Epithelial cell of esophagus (primary cell): ENCODE measurements at regions not wholly inside any gene's neighbourhood (a gene's known extent, or its start where the extent isn't known, plus 50 kb on each side); places are given as distances from the start of the nearest gene placed in this dataset.
A peak's percentile ranks its signal among the peaks of the same experiment; 100 is the strongest.
"Not testable (repeated sequence)": the region's sequence is repeated elsewhere in the genome, so short reads cannot be mapped to it uniquely, and the experiment has no call there.

Source experiments
- DNase-seq: peaks from one replicate; pipeline ENCODE4 v3.0.0; 2010; ENCODE audit warnings: low read depth
- H3K4me3 ChIP-seq: 2 replicates; pipeline ENCODE4 v1.5.1; 2011; ENCODE audit warnings: mild to moderate bottlenecking, low read length, control low read depth
- TF ChIP-seq, protein P1 (sequence below): IDR thresholded peaks from 2 replicates; pipeline ENCODE4 v1.5.1; 2011; ENCODE audit warnings: low read depth, mild to moderate bottlenecking, low read length, control low read depth, inconsistent platforms; ENCODE audit not compliant: insufficient read depth; ENCODE audit errors: missing control alignments

DNA sequence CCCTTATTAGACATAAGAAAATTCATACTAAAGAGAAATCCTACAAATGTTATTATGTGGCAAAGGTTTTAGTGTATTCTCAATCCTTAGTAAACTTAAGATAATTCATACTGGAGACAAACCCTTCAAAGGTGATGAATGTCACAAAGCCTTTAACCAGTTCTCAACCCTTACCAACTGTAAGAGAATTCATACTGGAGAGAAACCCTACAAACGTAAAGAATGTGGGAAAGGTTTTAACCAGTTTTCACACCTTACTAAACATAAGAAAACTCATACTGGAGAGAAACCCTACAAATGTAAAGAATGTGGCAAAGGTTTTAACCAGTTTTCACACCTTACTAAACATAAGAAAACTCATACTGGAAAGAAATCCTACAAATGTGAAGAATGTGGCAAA, 93.2 kb downstream of the ZNF680 start:
- DNase-seq = no peak
- TF ChIP-seq, protein P1, sequence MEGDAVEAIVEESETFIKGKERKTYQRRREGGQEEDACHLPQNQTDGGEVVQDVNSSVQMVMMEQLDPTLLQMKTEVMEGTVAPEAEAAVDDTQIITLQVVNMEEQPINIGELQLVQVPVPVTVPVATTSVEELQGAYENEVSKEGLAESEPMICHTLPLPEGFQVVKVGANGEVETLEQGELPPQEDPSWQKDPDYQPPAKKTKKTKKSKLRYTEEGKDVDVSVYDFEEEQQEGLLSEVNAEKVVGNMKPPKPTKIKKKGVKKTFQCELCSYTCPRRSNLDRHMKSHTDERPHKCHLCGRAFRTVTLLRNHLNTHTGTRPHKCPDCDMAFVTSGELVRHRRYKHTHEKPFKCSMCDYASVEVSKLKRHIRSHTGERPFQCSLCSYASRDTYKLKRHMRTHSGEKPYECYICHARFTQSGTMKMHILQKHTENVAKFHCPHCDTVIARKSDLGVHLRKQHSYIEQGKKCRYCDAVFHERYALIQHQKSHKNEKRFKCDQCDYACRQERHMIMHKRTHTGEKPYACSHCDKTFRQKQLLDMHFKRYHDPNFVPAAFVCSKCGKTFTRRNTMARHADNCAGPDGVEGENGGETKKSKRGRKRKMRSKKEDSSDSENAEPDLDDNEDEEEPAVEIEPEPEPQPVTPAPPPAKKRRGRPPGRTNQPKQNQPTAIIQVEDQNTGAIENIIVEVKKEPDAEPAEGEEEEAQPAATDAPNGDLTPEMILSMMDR = no peak
- no peak overlapping the region for H3K4me3 ChIP-seq

DNA sequence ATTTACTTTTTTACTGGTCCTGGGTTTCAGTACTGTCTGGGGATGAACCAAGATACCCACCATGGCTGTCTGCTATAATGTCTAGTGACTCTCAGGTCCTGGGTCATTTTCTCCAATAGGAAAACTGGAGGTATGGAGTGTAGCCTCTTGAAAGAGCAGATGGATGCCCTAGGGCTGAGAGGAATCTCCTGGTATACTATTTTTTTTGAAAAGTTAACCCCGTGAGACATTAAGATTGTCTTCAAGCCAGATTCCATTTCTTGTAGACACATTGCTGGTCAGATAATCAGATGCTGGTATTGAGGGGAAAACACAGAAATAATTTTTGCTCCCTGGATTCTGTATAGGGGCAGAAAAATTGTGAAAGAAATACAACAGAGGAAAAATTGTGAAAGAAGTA, 97.3 kb downstream of the ZNF680 start:
- no peak overlapping the region for H3K4me3 ChIP-seq
- no peak for DNase-seq
- TF ChIP-seq, protein P1 = no peak

DNA sequence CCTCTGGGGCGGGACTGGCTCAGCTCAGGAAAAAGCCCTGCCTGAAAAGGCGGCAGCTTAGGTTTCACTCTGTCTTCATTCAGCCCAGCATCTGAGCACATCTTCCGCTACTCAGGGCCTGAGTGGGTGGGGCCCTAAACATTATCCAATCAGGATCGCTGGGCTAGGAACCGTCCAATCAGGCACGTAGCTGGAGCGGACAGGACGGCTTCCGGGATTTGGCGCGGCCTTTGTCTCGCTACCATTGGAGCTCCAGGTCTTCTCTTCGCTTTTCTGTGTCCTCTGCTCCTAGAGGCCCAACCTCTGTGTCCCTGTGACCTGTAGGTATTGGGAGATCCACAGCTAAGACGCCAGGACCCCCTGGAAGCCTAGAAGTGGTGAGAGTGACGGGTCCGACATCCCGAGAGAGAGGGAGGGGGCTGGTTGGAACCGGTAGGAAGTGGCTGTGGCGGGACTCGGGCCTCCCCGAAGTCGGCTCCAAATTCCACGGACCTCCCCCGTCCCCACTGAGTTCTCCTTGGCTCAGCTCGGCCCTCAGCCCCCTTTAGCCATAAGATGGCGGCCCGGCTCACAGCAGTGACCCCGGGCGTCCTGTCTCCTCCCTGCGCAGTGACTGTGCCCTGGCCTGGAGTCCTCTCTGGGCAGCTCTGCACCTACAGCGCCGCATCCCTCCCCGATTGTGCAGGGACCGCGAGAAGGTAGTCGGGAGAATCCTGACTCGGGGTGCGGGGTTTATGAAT, 99.1 kb downstream of the ZNF680 start:
- DNase-seq = peak; percentile 3
- TF ChIP-seq, protein P1 = no peak
- H3K4me3 ChIP-seq = no peak overlapping the region

DNA sequence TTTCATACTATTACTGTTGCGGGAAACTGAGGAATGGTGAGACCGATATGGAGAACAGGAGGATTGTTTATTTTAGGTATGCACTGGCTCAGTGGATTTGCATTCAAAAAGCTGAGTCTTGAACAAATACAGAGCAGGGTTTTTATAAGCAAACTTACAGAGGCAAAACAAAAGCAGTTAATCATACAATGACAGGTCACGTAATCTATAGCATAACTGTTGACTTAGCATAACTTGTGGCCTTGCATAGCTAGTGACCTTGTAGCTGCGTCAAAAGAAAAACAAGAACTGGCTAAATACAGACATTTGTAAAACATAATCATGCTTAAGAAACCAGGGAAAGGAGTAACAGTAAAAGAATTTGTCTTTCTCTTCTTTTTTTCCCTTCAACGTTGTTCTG, 103.0 kb downstream of the ZNF680 start:
- not testable (repeated sequence) for DNase-seq, H3K4me3 ChIP-seq

DNA sequence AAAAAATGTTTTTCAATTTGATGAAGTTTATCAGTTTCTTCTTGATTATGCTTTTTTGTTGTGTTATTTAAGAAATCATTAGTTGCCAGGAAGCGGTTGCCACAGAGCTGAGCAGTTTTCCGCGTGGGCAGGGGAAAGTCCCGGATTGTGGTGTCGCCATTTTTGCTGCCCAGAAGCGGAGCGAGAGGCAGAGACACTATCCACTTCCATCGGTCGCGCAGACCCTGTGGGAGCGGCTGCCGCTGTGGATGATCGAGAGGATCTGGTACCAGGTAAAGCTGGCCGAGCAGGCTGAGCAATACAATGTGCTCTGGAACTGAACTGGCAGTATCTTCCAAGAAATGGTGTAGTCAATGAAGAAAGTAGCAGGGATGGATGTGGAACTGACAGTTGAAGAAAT, 119.8 kb downstream of the ZNF736 start:
- no peak overlapping the region for H3K4me3 ChIP-seq
- no peak for DNase-seq
- TF ChIP-seq, protein P1 = no peak

DNA sequence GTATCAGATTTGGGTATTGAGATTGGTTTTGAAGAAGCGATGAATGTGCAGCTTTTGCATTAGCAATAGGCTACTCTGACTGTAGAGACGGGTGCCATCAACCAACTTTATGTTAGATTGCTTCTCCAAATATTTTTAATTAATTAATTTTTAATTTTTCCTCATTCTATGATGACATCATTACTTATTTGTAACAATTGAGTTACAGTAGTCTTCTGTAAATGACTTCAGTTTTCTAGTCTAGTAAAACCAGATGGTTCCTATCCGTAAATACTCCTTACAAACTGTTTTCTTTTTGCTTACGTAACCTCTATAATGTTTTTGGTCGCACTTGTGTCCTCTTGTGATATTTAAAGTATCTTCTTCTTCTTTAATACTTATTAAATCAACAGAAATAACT, 118.1 kb downstream of the ZNF736 start:
- TF ChIP-seq, protein P1 = no peak

DNA sequence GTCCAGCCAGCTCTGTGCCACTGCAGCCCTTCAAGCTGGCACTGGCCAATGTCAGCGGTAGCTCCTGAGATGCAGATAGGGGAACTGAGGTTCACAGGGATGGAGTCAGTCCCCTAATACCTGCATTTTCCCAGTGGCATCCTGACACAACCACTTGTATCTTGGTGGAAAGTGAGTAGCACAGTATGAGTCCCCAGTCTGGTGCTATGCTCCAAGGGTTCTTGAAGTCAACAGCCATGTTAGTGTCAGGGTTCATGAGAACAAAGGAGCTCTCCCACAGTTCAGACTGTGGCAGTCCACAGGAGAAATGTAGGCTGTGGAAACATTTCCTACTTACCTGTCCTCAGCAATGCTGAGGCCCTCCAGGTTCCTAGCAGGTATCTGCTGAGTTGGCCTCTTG, 115.5 kb downstream of the ZNF736 start:
- no peak for DNase-seq
- TF ChIP-seq, protein P1 = no peak
- H3K4me3 ChIP-seq = no peak overlapping the region

More for the DNA sequence above, 118.1 kb downstream of the ZNF736 start:
- DNase-seq = no peak
- no peak overlapping the region for H3K4me3 ChIP-seq

DNA sequence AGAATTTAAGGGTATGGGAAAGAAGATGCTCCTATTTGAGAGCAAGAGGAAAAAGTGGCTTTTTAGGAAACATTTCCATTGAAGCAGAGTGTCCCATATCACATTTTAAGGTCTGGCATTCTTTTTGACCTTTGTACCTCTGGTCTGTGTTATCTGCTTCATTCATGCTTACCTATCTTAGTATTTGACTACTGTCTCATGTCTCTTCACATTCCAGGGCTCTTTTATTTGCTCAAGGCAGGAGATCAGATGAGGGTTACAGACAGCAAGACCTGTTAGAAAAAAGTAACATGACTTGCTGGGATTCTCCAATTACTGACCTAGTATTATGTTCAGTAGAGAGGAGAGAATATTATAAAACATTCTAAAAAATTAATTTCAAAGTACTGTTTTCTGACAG, 111.7 kb downstream of the ZNF736 start:
- not testable (repeated sequence) for H3K4me3 ChIP-seq, DNase-seq
